HL-60 (cell line): ENCODE measurements at regions not wholly inside any gene's neighbourhood (a gene's known extent, or its start where the extent isn't known, plus 50 kb on each side); places are given as distances from the start of the nearest gene placed in this dataset.

Experiments used
- GABPA ChIP-seq: IDR thresholded peaks from 2 replicates; pipeline ENCODE4 v1.6.1; 2012; ENCODE audit warnings: low read depth
- POLR2AphosphoS5 ChIP-seq: IDR thresholded peaks from 2 replicates; pipeline ENCODE4 v1.6.1; 2012; ENCODE audit warnings: low read depth
- TF ChIP-seq, protein P1 (sequence below): IDR thresholded peaks from one replicate; pipeline ENCODE4 v1.5.1; 2011; ENCODE audit warnings: low read length, control low read depth, inconsistent platforms; ENCODE audit not compliant: insufficient read depth
- TF ChIP-seq, protein P2 (sequence below): IDR thresholded peaks from 2 replicates; pipeline ENCODE4 v1.6.1; 2012; ENCODE audit warnings: low read depth; ENCODE audit not compliant: insufficient replicate concordance

DNA sequence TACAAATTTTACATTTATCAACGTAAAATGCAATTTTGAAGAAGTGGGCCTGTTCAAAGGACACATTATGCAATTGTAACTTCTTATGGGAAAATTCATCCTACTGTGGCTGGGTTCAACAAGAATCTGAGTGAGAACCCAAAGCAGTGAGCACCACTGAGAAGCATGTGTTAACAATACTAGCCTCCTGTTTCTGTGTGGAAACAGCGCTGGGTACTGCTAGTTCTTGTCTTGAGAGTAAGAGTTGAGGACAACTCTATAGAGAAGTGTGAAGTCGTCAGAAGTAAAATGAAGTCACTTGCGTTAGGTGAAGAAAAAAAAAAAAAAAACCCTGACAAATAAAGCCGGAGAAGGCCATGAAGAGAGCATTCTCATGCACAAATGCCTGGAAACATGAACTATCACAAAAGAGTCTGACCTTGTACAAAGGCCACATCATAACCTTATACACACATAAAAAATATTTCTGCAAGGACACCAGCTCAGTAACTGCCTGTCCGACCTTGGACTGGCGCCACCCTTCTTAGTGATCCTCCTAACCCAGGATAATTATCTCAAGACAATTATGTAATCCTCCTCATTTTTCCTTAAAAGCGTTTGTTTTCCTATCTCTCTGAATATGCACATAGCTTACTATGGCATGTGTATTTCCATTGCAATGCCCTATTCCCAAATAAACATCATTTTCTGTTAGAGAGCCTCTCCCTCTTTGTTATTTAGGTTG, 554.9 kb downstream of the HTR7 start:
- TF ChIP-seq POLR2AphosphoS5 = no peak
- TF ChIP-seq, protein P1, sequence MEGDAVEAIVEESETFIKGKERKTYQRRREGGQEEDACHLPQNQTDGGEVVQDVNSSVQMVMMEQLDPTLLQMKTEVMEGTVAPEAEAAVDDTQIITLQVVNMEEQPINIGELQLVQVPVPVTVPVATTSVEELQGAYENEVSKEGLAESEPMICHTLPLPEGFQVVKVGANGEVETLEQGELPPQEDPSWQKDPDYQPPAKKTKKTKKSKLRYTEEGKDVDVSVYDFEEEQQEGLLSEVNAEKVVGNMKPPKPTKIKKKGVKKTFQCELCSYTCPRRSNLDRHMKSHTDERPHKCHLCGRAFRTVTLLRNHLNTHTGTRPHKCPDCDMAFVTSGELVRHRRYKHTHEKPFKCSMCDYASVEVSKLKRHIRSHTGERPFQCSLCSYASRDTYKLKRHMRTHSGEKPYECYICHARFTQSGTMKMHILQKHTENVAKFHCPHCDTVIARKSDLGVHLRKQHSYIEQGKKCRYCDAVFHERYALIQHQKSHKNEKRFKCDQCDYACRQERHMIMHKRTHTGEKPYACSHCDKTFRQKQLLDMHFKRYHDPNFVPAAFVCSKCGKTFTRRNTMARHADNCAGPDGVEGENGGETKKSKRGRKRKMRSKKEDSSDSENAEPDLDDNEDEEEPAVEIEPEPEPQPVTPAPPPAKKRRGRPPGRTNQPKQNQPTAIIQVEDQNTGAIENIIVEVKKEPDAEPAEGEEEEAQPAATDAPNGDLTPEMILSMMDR = no peak
- TF ChIP-seq, protein P2, sequence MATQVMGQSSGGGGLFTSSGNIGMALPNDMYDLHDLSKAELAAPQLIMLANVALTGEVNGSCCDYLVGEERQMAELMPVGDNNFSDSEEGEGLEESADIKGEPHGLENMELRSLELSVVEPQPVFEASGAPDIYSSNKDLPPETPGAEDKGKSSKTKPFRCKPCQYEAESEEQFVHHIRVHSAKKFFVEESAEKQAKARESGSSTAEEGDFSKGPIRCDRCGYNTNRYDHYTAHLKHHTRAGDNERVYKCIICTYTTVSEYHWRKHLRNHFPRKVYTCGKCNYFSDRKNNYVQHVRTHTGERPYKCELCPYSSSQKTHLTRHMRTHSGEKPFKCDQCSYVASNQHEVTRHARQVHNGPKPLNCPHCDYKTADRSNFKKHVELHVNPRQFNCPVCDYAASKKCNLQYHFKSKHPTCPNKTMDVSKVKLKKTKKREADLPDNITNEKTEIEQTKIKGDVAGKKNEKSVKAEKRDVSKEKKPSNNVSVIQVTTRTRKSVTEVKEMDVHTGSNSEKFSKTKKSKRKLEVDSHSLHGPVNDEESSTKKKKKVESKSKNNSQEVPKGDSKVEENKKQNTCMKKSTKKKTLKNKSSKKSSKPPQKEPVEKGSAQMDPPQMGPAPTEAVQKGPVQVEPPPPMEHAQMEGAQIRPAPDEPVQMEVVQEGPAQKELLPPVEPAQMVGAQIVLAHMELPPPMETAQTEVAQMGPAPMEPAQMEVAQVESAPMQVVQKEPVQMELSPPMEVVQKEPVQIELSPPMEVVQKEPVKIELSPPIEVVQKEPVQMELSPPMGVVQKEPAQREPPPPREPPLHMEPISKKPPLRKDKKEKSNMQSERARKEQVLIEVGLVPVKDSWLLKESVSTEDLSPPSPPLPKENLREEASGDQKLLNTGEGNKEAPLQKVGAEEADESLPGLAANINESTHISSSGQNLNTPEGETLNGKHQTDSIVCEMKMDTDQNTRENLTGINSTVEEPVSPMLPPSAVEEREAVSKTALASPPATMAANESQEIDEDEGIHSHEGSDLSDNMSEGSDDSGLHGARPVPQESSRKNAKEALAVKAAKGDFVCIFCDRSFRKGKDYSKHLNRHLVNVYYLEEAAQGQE = no peak
- TF ChIP-seq GABPA = no peak
